Hematopoietic multipotent progenitor cell treated with erythropoietin and hydrocortisone succinate and interleukin-3 and kit ligand, for 8 days (in vitro differentiated cells): ENCODE measurements at regions not wholly inside any gene's neighbourhood (a gene's known extent, or its start where the extent isn't known, plus 50 kb on each side); places are given as distances from the start of the nearest gene placed in this dataset.
"Not testable (repeated sequence)": the region's sequence is repeated elsewhere in the genome, so short reads cannot be mapped to it uniquely, and the experiment has no call there.

ENCODE experiments used
- DNase-seq: peaks from one replicate; pipeline ENCODE4 v3.0.0-alpha.2; 2015

DNA sequence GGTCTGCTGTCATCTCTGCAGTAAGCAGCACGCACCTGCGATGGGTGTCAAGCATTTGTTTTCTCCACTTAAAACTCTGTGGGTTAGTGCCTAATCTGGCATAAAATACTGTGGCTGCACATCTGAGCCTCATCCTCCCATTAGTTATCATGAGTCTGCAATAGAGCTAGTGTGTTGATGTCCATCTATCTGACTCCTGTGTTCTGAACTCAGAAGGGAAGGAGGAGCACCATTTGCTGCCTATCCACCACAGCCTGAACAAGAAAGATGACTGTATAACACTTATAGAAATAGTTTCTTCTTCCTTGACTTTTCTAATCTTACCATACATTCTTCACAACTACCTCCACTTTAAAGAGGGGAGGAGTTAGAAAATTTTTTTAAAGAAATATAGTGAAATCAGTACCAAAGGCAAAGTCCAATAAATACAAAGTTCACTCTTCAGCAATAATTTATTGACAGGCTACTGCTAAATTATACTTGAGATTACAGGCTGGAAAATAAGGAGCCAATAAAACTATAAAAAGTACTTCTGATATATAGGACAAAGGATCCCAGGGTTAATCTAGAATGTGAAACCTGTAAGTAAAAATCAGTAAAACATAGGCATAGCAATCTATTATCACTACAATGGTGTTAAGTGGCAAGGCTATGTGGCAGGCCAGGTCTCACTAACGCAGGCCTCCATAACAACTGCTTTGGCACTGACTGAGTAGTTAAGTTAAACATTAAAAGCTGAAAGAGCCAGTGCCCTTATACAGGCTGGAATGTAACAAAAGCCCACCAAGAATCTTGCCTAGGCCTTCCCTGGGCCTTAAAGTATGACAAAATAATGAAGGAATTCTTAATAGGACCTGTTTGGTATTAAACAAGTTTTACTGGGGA is 70.2 kb downstream of the LGALS9C start:
- DNase-seq = not testable (repeated sequence)

GRCh38 chr17:18557086-18557485 is 80.5 kb downstream of the LGALS9C start:
- DNase-seq = not testable (repeated sequence)

DNA sequence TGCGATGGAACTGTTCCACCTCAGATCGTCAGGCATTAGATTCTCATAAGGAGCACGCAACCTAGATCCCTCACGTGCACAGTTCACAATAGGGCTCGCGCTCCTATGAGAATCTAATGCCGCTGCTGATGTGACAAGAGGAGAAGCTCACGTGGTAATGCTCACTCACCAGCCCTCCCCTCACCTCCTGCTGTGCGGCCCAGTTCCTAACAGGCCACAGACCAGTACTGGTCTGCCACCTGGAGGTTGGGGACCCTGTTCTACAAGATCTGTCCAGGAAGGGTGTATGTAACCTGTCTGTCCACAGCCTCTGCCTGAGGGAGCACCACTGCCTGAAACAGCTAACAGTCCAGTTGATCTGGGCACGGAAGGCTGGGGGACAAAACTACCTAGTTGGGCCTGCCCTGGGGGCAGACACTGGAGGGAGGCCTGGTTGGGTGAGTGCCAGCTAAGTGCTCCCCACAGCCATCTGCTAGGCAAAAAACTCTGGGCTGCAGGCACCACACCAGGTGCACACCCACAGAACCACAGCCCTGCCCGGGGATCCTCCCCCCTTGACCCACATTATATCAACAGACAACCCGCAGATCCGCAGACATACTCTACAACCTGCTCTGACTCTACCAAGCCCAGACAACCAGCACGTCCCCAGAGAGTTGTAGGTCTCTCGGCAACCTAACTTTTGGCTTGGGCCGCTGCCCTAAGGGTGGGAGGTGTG is 80.7 kb downstream of the TBC1D28 start:
- peak; percentile 12 for DNase-seq

DNA sequence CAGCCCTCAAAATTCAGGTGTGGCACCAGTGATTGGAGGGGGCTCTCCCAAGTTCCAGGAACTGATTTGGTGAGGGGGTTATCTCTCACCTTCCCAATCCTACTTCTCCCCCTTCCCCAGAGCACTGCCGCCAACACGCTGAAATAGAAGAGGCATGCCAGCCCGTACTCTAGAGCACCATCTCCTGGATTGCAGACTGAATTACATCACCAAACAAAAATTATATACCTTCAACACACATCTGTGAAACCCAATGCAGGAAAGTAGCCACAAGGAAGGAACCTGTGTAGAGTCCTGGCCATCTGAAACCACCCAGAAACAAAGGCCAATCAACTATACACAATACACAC is 80.1 kb downstream of the TBC1D28 start:
- peak; percentile 50 for DNase-seq

DNA sequence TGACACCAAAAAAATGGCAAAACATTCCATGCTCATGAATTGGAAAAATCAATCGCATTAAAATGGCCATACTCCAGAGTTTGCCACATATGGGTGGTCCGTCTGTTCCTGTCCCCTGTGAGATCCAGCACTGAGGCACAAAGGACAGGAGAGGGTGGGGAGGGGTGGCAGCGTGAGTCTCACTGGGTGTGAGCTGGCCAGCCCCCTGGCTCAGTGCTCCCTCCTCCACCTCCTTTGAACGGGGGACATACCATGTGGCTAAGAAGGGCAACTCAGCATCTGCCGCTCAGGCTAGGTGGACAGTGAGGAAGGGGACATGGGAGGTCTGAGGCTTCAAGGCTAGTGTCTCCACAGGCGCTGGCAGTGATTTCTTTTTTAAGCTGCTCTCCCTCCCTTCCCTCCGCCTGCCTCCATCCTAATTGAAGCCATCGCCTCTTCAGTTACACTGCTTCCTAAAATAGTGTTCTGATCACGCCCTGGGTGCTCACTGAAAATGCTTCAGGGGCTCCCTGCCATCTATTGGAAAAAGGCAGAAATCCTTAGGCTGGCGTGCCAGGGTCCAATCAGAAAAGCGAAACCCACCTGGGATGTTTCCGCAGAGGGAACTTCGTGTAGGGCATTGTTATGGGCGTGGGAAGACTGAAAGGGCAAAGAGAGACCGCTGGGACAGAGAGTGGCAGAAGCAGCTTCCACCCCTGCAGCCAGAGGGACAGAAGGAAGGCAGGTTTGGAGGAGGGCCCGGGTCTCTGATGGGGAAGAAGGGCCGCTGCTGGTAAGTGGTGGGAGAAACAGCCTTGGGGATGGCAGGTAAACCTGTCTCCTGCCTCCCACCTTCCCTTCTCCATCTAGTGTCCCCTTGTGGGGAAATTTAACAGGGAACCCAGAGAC is 75.8 kb downstream of the TBC1D28 start:
- DNase-seq = not testable (repeated sequence)

DNA sequence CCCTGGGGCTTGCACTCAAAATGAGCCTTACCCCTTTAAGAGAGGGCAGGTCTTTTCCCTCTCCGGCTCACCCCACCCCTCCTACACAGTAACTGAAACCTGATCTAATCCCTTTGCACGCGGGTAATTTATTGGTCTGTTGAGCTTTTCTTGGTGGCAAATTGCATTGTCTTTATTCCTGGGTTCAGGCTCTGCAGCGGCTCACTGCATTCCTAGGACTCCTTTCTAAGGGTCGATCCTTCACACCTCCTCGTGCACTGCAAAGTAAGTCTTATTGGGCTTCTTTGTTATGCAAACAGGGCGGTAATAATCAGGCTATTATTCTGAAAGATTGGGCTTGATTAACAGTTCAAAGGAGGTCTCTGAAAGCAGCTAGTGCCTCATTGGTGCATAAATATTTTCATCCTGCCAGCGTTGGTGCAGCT is 74.7 kb downstream of the TBC1D28 start:
- DNase-seq = peak; percentile 16

DNA sequence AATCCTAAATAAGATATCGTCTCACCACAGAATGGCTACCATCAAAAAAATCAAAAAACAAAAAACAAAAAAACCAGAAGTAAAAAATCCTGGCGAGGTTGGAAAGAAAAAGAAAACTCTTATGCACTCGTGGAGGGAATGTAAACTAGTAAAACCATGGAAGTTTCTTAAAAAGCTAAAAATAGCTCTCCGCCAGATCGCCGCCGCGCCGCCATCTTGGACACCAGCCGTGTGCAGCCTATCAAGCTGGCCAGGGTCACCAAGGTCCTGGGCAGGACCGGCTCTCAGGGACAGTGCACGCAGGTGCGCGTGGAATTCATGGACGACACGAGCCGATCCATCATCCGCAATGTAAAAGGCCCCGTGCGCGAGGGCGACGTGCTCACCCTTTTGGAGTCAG is 71.7 kb downstream of the TBC1D28 start:
- DNase-seq = not testable (repeated sequence)

DNA sequence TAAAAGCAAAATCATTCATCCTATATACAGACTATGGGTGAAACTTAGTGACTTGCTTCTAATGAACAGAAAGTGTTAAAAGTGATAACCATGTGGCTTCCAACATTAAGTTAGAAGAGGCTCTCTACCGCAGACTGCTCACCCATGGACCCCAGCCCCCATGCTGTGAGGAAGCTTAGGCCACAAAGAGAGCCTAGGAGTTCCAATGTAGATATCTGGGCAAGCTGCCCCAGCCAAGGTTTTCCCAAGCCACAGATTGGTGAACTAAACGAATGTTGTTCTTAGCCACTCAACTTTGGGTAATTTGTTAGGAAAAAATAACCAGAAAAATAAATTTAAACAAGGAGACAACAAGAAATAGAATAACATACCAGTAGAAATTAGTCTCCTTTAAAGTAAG is 70.1 kb downstream of the TBC1D28 start:
- not testable (repeated sequence) for DNase-seq
